GM12878 (cell line): ENCODE measurements at regions not wholly inside any gene's neighbourhood (a gene's known extent, or its start where the extent isn't known, plus 50 kb on each side); places are given as distances from the start of the nearest gene placed in this dataset.

Experiments
- ATAC-seq: fragments of 200-7000 bp; cut with Tn5 transposase; 3 replicates; pipeline ENCODE4 v1.9.1; 2020; ENCODE audit warnings: mild to moderate bottlenecking, moderate library complexity
- BruUV-seq: library from RNA; stranded (reverse); fragments of 400-500 nt; replicated peaks from 2 replicates; lab custom pipeline; 2021; lab: Mats Ljungman, UMichigan
- CTCF ChIA-PET: fragments of 300-600 bp; sonication (Branson Sonifier 250); formaldehyde crosslinking; extraction: SDS; loops from one replicate; lab custom pipeline; 2021; ENCODE audit warnings: inconsistent platforms; lab: Yijun Ruan, JAX
- POLR2A ChIA-PET: fragments of 350-600 bp; formaldehyde crosslinking; extraction: SDS; loops from one replicate; lab custom pipeline; 2021; ENCODE audit warnings: inconsistent platforms; lab: Charles Lee
- RAD21 ChIA-PET: fragments of 300-600 bp; sonication (Branson Sonifier 250); formaldehyde crosslinking; loops from one replicate; lab custom pipeline; 2023; ENCODE audit warnings: antibody characterized with exemption; ENCODE audit not compliant: unreplicated experiment; lab: Charles Lee
- SMC1A ChIA-PET: fragments of 300-600 bp; sonication (Branson Sonifier 250); formaldehyde crosslinking; loops from one replicate; lab custom pipeline; 2023; ENCODE audit not compliant: unreplicated experiment, uncharacterized antibody; lab: Charles Lee
- DNase-seq: peaks from one replicate; pipeline ENCODE4 v3.0.0-alpha.2; 2011; ENCODE audit warnings: low read depth, low spot score
- FAIRE-seq: peaks from 3 replicates; lab custom pipeline; 2011; peaks lifted over from hg19 to GRCh38; lab: Jason Lieb, UNC
- H2AFZ ChIP-seq: 2 replicates; pipeline ENCODE4 v1.6.0; 2011; ENCODE audit warnings: low read depth, low read length, control low read depth; ENCODE audit not compliant: control insufficient read depth
- H3K27ac ChIP-seq: 2 replicates; pipeline ENCODE4 v1.5.1; 2011; ENCODE audit warnings: control low read depth; ENCODE audit not compliant: control insufficient read depth, insufficient read depth
- H3K27me3 ChIP-seq, 2 experiments: replicated peaks in 1 of 2; 2 replicates each; pipeline versions ENCODE4 v1.6.0 to v1.6.1; 2011; ENCODE audit warnings: low read length in 1 of 2; ENCODE audit not compliant: control insufficient read depth in 2 of 2, insufficient read depth in 2 of 2
- H3K36me3 ChIP-seq, 2 experiments: 2 replicates each; pipeline ENCODE4 v1.5.1; 2011; ENCODE audit warnings: low read length in 1 of 2; ENCODE audit not compliant: control insufficient read depth in 2 of 2, insufficient read depth in 2 of 2
- H3K4me1 ChIP-seq: 2 replicates; pipeline ENCODE4 v1.6.1; 2011; ENCODE audit warnings: mild to moderate bottlenecking, low read length, moderate library complexity, mixed read lengths; ENCODE audit not compliant: control insufficient read depth, insufficient read depth
- H3K4me2 ChIP-seq: 2 replicates; pipeline ENCODE4 v1.6.0; 2011; ENCODE audit warnings: control low read depth; ENCODE audit not compliant: control insufficient read depth, insufficient read depth
- H3K4me3 ChIP-seq: fragments of 200-600 bp; sonication (generic); 2 replicates; pipeline ENCODE4 v1.5.1; 2016
- H3K79me2 ChIP-seq: 2 replicates; pipeline ENCODE4 v1.6.0; 2011; ENCODE audit warnings: low read length; ENCODE audit not compliant: control insufficient read depth, insufficient read depth
- H3K9ac ChIP-seq: 2 replicates; pipeline ENCODE4 v1.8.0; 2011; ENCODE audit warnings: low read length, control low read depth, mixed read lengths; ENCODE audit not compliant: control insufficient read depth, insufficient read depth
- H3K9me3 ChIP-seq: replicated peaks from 3 replicates; pipeline ENCODE4 v1.5.1; 2011; ENCODE audit warnings: mild to moderate bottlenecking, low read length; ENCODE audit not compliant: control insufficient read depth, insufficient read depth
- H4K20me1 ChIP-seq: 2 replicates; pipeline ENCODE4 v1.6.0; 2011; ENCODE audit not compliant: control insufficient read depth, insufficient read depth
- CHD1 ChIP-seq: IDR thresholded peaks from 2 replicates; pipeline ENCODE4 v1.6.1; 2012; ENCODE audit warnings: low read depth, low read length, improper control_type of control experiment
- ESRRA ChIP-seq: IDR thresholded peaks from 2 replicates; pipeline ENCODE4 v1.6.1; 2012; ENCODE audit warnings: mild to moderate bottlenecking, low read length, improper control_type of control experiment
- HSF1 ChIP-seq: fragments of 150-350 bp; IDR thresholded peaks from 2 replicates; pipeline ENCODE4 v1.6.1; 2014; ENCODE audit warnings: mild to moderate bottlenecking, low read depth, low read length
- NR2C1 ChIP-seq: fragments of 450-650 bp; IDR thresholded peaks from 2 replicates; pipeline ENCODE4 v1.6.1; 2017; ENCODE audit warnings: antibody characterized with exemption, mild to moderate bottlenecking, moderate library complexity
- NRF1 ChIP-seq: conservative IDR thresholded peaks from 2 replicates; pipeline ENCODE4 v1.6.1; 2011; ENCODE audit warnings: mild to moderate bottlenecking, low read depth, low read length, improper control_type of control experiment
- RUNX3 ChIP-seq: IDR thresholded peaks from 2 replicates; pipeline ENCODE4 v1.6.1; 2012; ENCODE audit warnings: low read length, inconsistent platforms
- SRF ChIP-seq, 2 experiments: IDR thresholded peaks; 2 replicates each; pipeline ENCODE4 v1.6.1; 2011; ENCODE audit warnings: low read depth in 2 of 2, low read length in 2 of 2, mild to moderate bottlenecking in 1 of 2, moderate library complexity in 1 of 2
- STAT1 ChIP-seq: fragments of 450-650 bp; conservative IDR thresholded peaks from 2 replicates; pipeline ENCODE4 v1.6.1; 2014; ENCODE audit warnings: antibody characterized with exemption, mild to moderate bottlenecking
- TARDBP ChIP-seq: IDR thresholded peaks from 2 replicates; pipeline ENCODE4 v1.6.1; 2016; ENCODE audit warnings: borderline replicate concordance
- ZNF274 ChIP-seq: IDR thresholded peaks from one replicate; pipeline ENCODE4 v1.8.0; 2011; ENCODE audit not compliant: insufficient read length, insufficient read depth
- WGBS: methylation state at CpG from one replicate; pipeline ENCODE4 v1.1.6; 2016; ENCODE audit warnings: low lambda C conversion rate; ENCODE audit not compliant: insufficient replicate concordance, insufficient coverage; ENCODE audit errors: missing lambda C conversion rate; 5-methylcytosine and 5-hydroxymethylcytosine counted together
- in situ Hi-C: fragments of 300-500 bp; cut with MboI; formaldehyde crosslinking; loops from 9 replicates; pipeline ENCODE4 v1.14.3; 2018; ENCODE audit warnings: mixed read lengths
- intact Hi-C: fragments of 100-400 bp; cut with micrococcal nuclease; formaldehyde crosslinking; loops from one replicate; pipeline ENCODE4 v1.14.2; 2022; ENCODE audit not compliant: unreplicated experiment
- TF ChIP-seq, protein P1 (sequence below): IDR thresholded peaks from 2 replicates; pipeline ENCODE4 v1.6.1; 2011; ENCODE audit warnings: mild to moderate bottlenecking, low read depth, low read length, moderate library complexity; ENCODE audit not compliant: insufficient replicate concordance
- TF ChIP-seq, protein P2 (sequence below): fragments of 450-650 bp; formaldehyde crosslinking; IDR thresholded peaks from 2 replicates; pipeline ENCODE4 v1.4.0; 2022; ENCODE audit warnings: mild to moderate bottlenecking, moderate library complexity

- WGBS: 2% methylated on average over 2 of the region's 2 CpGs
- SMC1A ChIA-PET: no interaction called here
- Histone ChIP-seq H3K27ac (no peak overlapping the region), H3K36me3 (no peaks in the 10 kb centered on the region), H3K9me3 (no peaks in the 10 kb centered on the region), H3K27me3 (no peaks in the 10 kb centered on the region), H3K9ac (no peak overlapping the region), H3K4me2 (no peak overlapping the region)
- in situ Hi-C loops (no loop called here), intact Hi-C loops (no loop called here)
- no peak for DNase-seq
- TF ChIP-seq STAT1 (no peak), NRF1 (no peak), HSF1 (no peak), SRF (IDR thresholded peaks at IDR 0.05; ENCODE audit: low read depth in 2 of 2, low read length in 2 of 2) (no peak), ESRRA (no peak)
- TF ChIP-seq, all 136 proteins: peak for 0
- Histone ChIP-seq H4K20me1 (no peaks in the 10 kb centered on the region), H3K79me2 (no peaks in the 10 kb centered on the region), H3K4me1 (no peaks in the 10 kb centered on the region), H2AFZ (no peak overlapping the region), H3K4me3 (no peak overlapping the region)
- no peak for FAIRE-seq
- ChIA-PET CTCF (no interaction called here), POLR2A (no interaction called here), RAD21 (no interaction called here)
- no TSS peak for BruUV-seq
- no peak for ATAC-seq
These were observed 76.7 kb upstream of the FST start for GRCh38 chr5:53403758-53404157.

DNA sequence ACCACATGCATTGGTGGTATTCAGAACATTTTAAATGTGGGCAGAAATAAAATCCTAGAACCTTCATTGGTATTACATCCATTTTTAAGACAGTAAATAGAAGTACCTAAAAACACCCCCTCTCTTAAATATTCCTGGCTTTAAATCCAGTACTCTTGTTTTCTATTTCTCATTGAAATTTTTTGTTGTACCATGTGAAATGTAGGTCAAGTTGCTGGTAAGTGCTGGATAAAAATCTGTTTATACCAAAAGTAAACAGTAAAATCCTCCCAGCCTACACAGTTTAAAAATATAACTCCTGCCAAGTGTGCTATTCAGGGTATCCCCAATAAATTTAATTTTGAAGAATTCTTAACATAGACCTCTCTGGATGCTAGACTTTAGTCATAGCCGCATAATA, 75.0 kb upstream of the FST start:
- no peak for DNase-seq
- SMC1A ChIA-PET: no interaction called here
- Histone ChIP-seq H4K20me1 (no peaks in the 10 kb centered on the region), H3K27me3 (no peaks in the 10 kb centered on the region), H2AFZ (no peak overlapping the region), H3K4me3 (no peak overlapping the region), H3K4me2 (no peak overlapping the region), H3K27ac (no peak overlapping the region), H3K9ac (no peak overlapping the region), H3K9me3 (no peaks in the 10 kb centered on the region; the same call in 2 of the 3 replicates), H3K36me3 (no peaks in the 10 kb centered on the region), H3K79me2 (no peaks in the 10 kb centered on the region), H3K4me1 (no peaks in the 10 kb centered on the region)
- BruUV-seq: no TSS peak
- FAIRE-seq: no peak
- RAD21 ChIA-PET: no interaction called here
- no peak for ATAC-seq
- in situ Hi-C loops (no loop called here), intact Hi-C loops (no loop called here)
- 50% methylated on average over 1 of the region's 1 CpG for WGBS
- POLR2A ChIA-PET: no interaction called here
- CTCF ChIA-PET: no interaction called here
- TF ChIP-seq, protein P1, sequence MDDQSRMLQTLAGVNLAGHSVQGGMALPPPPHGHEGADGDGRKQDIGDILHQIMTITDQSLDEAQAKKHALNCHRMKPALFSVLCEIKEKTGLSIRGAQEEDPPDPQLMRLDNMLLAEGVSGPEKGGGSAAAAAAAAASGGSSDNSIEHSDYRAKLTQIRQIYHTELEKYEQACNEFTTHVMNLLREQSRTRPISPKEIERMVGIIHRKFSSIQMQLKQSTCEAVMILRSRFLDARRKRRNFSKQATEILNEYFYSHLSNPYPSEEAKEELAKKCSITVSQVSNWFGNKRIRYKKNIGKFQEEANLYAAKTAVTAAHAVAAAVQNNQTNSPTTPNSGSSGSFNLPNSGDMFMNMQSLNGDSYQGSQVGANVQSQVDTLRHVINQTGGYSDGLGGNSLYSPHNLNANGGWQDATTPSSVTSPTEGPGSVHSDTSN: no peak
- TF ChIP-seq CHD1: no peak
- no peak for TF ChIP-seq ZNF274
- TF ChIP-seq NR2C1: no peak
- TF ChIP-seq TARDBP: no peak
- TF ChIP-seq, protein P2, sequence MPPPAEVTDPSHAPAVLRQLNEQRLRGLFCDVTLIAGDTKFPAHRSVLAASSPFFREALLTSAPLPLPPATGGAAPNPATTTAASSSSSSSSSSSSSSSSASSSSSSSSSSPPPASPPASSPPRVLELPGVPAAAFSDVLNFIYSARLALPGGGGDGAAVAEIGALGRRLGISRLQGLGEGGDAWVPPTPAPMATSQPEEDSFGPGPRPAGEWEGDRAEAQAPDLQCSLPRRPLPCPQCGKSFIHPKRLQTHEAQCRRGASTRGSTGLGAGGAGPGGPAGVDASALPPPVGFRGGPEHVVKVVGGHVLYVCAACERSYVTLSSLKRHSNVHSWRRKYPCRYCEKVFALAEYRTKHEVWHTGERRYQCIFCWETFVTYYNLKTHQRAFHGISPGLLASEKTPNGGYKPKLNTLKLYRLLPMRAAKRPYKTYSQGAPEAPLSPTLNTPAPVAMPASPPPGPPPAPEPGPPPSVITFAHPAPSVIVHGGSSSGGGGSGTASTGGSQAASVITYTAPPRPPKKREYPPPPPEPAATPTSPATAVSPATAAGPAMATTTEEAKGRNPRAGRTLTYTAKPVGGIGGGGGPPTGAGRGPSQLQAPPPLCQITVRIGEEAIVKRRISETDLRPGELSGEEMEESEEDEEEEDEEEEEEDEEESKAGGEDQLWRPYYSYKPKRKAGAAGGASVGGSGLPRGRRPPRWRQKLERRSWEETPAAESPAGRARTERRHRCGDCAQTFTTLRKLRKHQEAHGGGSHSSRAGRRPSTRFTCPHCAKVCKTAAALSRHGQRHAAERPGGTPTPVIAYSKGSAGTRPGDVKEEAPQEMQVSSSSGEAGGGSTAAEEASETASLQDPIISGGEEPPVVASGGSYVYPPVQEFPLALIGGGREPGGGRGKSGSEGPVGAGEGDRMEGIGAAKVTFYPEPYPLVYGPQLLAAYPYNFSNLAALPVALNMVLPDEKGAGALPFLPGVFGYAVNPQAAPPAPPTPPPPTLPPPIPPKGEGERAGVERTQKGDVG (CRISPR knock-in tag): no peak
- no peak for TF ChIP-seq RUNX3
